IPS-20b (cell line): ENCODE measurements at regions not wholly inside any gene's neighbourhood (a gene's known extent, or its start where the extent isn't known, plus 50 kb on each side); places are given as distances from the start of the nearest gene placed in this dataset.
"Not testable (repeated sequence)": the region's sequence is repeated elsewhere in the genome, so short reads cannot be mapped to it uniquely, and the experiment has no call there.

Source experiments
- H3K27ac ChIP-seq: one replicate; pipeline ENCODE4 v1.5.1; 2013; ENCODE audit warnings: low read length
- H3K27me3 ChIP-seq: 2 replicates; pipeline ENCODE4 v1.6.1; 2013; ENCODE audit warnings: mild to moderate bottlenecking, low read length, inconsistent platforms; ENCODE audit not compliant: insufficient read depth
- H3K36me3 ChIP-seq: 2 replicates; pipeline ENCODE4 v1.6.1; 2013; ENCODE audit warnings: low read depth, mild to moderate bottlenecking, inconsistent platforms, low read length, moderate library complexity; ENCODE audit not compliant: insufficient read depth
- H3K4me1 ChIP-seq: 2 replicates; pipeline ENCODE4 v1.6.1; 2013; ENCODE audit warnings: mild to moderate bottlenecking, control low read depth, inconsistent platforms, low read length, moderate library complexity; ENCODE audit not compliant: insufficient read depth
- H3K4me3 ChIP-seq: 2 replicates; pipeline ENCODE4 v1.5.1; 2013; ENCODE audit warnings: mild to moderate bottlenecking, low read length, inconsistent platforms
- H3K9ac ChIP-seq: 2 replicates; pipeline ENCODE4 v1.6.1; 2013; ENCODE audit warnings: low read depth, mild to moderate bottlenecking, inconsistent platforms, low read length, moderate library complexity
- H3K9me3 ChIP-seq: 2 replicates; pipeline ENCODE4 v1.6.1; 2013; ENCODE audit warnings: mild to moderate bottlenecking, low read depth, low read length, inconsistent platforms; ENCODE audit not compliant: insufficient read depth

DNA sequence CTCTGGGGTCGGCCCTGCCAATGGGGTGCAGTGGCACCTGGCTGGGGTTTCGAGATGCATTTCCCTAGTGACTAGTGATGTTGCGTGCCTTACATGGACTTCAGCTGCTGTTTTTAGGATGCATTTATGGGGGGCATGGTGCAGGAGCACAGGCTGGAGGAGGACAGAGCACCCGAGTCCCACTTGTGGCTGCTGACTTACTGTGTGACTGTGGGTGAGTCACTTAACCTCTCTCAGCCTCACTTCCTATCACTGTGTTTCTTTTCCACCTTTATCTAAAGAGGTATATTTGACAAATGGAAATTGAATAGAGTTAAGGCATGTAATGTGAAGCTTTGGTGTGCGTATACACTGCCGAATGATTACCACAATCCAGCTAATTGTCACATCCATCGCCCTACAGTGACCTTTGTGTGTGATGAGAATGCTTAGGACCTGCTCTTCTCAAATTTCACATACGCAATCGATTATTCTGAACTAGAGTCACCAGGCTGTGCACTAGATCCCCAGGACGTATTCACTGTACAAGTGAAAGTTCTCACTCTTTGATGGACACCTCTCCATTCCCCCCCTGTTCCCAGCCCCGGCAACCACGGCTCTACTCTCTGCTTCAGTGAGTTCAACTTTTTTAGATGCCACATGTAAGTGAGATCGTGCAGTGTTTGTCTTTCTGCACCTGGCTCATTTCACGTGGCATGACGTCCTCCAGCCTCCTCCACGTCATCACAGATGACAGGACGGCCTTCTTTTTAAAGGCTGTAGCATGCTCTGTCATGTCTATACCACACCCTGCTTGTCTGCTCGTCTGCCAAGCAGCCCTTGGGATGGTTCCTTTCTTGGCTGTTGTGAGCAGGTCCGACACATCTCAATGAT lies 202.3 kb downstream of the NPIPB11 start:
- H3K4me3 ChIP-seq, H3K9me3 ChIP-seq, H3K36me3 ChIP-seq, H3K9ac ChIP-seq, H3K4me1 ChIP-seq, H3K27me3 ChIP-seq, H3K27ac ChIP-seq: not testable (repeated sequence)

DNA sequence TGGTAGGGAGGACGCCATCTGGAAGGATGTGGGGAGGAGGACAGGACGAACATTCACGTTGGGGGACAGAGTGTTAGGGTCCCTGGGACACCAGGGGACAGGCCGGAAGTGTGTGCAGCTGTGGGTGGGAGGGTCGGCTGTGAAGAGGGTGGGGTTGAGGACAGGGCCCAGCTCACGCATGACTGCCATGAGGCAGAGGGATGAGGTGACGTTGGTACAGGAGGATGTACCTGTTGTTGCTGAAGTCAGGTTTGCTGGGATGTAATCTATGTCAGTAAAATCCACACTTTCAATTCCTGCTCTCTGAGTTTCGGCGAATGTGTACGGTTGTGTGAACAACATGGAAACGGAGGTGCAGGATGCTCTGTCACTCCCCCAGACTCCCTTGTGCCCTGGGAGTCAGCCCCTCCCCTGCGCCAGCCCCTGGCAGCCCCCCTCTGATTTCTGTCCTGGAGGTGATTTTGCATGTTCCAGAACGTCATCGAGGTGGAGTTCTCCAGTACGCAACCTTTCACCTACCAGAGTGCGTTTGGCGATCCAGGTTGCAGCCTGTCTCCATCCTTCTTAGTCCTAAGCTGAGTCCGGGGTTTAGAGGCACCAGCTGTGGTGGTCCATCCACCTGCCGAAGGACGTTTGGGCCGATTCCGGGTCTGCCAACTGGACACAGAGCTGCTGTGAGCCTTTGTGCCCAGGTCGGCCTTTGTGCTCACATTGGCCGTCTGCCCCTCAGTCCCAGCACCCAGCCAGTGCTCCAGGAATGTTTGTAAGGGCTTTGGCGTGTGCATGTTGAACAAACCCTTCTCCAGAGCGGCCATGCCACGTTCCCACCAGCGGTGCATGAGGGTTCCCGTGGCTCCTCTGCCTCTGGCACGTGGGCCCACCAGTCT lies 203.2 kb downstream of the NPIPB11 start:
- H3K36me3 ChIP-seq, H3K27me3 ChIP-seq, H3K27ac ChIP-seq, H3K4me3 ChIP-seq, H3K4me1 ChIP-seq, H3K9me3 ChIP-seq, H3K9ac ChIP-seq: not testable (repeated sequence)

DNA sequence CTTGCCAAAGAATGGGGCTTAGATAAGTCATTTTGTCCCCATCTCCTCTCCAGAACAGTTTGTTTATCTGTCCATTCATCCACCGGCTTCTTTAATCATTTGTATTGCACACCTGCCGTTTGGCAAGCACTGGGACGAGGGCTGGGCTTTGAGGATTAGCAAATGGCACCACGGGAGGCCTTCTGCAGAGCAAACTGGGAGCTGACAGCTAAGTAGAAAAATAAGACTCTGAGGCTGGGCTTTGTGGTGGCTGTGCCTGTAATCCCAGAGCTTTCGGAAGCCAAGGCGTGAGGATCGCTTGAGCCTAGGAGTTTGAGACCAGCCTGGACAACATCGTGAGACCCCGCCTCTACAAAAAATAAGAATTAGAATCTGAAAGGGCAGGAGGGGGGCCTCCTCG lies 203.9 kb downstream of the NPIPB11 start:
- H3K36me3 ChIP-seq, H3K9me3 ChIP-seq, H3K4me3 ChIP-seq, H3K27ac ChIP-seq, H3K27me3 ChIP-seq, H3K9ac ChIP-seq, H3K4me1 ChIP-seq: not testable (repeated sequence)

DNA sequence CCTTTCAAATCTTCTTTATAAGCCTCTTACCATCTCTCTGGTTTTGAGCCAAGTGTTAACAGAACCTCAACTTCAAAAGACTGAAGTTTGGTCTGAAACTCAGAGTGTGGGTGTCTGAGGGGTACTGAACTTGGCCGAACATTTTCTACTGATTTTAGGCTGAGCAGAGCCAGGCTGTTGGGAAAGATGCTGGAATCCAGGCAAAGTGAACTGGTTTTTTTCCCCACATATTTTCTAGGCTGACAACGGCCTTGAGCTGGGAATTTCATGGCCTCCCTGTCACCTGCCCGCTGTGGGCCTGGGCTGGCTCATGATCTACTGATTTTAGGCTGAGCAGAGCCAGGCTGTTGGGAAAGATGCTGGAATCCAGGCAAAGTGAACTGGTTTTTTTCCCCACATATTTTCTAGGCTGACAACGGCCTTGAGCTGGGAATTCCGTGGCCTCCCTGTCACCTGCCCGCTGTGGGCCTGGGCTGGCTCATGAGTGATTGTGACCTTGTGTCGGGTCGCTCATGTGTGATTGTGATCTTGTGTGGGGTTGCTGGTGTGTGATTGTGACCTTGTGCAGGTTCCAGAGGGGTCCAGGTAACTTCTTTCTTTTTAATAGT lies 204.4 kb downstream of the NPIPB11 start:
- not testable (repeated sequence) for H3K36me3 ChIP-seq, H3K4me3 ChIP-seq, H3K4me1 ChIP-seq, H3K27me3 ChIP-seq, H3K27ac ChIP-seq, H3K9ac ChIP-seq, H3K9me3 ChIP-seq

DNA sequence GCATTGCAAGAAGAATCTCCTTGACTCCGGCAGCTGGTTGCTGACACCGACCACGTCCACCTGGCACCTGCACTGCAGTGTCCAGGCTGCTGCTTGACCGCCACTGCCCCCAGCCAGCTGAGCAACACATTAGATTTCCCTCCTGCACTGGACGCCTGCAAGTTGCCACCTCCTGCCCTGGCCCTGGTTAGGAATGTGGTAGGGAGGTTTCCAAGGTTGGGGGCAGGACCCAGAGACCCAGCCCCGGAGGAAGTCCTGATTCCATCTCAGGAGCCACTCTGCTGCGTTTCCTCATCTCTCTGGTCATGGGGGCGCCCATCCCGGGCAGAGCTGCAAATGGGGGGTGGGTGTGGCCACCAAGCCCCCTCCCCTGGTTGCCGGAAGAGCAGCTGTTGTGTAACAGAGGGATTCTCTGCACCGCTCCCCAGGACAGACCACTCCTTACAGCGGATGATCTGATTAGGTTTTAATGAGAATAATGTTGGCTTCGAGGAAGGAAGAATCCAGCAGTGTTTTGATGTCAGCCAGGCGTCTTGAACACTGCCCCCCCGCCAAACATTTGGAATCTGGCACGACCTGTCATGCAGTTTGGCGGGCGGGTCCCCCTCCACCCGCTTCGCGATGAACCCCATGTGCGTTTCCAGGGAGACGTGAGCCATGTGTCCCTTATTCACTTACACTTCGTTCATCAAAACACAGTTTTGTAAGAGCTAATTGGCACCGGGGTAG lies 205.1 kb downstream of the NPIPB11 start:
- not testable (repeated sequence) for H3K36me3 ChIP-seq, H3K27me3 ChIP-seq, H3K4me3 ChIP-seq, H3K27ac ChIP-seq, H3K9me3 ChIP-seq, H3K9ac ChIP-seq, H3K4me1 ChIP-seq

DNA sequence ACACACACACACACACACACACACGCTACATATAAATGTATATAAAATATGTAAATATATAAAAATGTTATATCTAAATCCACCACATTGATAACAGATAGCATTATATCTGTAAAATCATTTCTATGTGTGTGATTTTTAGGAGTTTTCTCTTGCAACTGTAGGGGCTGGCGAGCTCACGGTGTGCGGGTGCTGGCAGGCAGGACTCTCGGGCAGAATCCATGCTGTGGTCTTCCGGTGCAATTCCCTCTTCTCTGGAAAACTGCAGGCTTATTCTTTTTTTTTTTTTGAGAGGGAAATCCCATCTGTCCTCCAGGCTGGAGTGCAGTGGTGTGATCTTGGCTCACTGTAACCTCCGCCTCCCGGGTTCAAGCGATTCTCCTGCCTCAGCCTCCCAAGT lies 205.8 kb downstream of the NPIPB11 start:
- not testable (repeated sequence) for H3K9ac ChIP-seq, H3K4me3 ChIP-seq, H3K4me1 ChIP-seq, H3K36me3 ChIP-seq, H3K27ac ChIP-seq, H3K27me3 ChIP-seq, H3K9me3 ChIP-seq

DNA sequence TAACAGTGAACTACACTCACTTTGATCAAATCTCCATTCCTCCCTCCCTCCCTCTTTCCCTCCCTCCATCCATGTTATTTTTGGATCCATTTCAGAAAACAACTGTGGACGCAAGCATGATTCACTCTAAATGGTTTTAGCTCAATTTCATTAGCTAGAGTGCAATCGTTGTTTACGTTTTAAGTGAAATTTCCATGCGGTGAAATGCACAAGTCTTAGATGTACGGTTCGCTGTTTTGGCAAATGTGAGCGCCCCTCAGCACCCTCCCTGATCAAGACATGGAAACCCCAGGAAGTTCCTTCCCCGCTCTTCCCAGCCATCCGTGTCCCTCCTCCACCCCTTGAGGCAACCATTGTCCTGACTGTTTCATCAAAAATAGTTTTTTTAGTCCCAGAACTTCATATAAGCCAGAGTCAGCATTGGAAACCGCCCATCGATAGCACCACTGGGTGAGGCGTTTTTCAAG lies 206.3 kb downstream of the NPIPB11 start:
- H3K9me3 ChIP-seq, H3K27ac ChIP-seq, H3K36me3 ChIP-seq, H3K4me3 ChIP-seq, H3K27me3 ChIP-seq, H3K9ac ChIP-seq, H3K4me1 ChIP-seq: not testable (repeated sequence)

DNA sequence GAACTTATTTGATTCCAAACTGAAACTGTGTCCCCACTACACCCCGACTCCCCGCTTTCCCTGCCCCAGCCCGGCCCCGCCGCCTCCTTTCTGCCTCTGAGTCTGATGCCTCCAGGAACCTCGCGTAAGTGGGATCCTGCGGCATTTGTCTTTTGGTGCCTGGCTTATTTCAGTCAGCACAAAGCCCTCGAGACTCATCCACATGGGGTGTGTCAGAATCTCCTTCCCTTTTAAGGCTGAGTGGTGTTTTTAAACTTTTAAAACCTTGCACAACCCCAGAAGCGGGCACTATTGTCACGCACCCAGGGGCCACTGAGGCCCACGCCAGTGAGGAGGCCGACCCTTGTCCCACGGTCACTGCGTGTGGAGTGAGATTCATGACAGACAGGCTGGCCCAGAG lies 206.9 kb downstream of the NPIPB11 start:
- H3K27ac ChIP-seq, H3K4me3 ChIP-seq, H3K27me3 ChIP-seq, H3K36me3 ChIP-seq, H3K9ac ChIP-seq, H3K9me3 ChIP-seq, H3K4me1 ChIP-seq: not testable (repeated sequence)

DNA sequence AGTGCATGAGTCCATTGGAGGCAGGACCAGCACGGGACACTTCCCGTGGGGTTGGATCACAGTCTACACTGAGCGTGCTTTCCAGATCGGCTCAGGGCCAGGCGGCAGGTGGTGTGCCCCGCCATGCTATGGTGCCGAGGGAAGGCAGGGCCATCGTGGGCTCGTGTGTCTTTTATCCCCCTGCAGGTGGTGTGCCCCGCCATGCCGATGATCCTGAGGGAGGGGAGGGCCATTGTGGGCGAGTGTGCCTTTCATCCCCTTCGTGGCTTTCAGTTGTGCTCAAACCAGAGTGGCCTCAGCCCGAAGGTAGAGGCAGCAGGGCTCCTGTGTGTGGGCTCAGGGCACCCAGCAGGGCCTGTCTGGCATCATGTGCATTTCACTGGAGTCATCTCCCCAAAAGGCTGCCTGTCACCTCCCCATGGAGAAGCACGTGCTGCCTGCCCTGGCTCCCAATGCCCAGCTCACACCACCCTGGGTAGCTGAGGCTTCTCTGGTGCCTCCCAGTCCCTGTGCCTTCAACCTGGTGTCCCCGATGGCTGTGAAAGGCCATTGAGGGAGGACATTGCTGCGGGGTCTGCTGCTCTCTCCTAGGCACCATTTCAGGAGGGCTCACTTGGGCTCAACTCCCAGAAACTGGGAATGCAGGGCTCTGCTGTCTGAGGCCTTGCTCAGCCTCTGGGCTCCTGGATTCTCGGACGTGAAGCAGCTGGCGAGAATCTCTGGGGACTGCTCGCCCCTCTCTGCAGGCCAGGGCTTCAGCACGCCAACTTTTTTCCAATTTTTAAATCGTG lies 207.6 kb downstream of the NPIPB11 start:
- H3K27ac ChIP-seq, result no peak overlapping the region
- no peaks in the 10 kb centered on the region; the same call in 1 of the 2 replicates for H3K4me1 ChIP-seq
- no peak overlapping the region for H3K4me3 ChIP-seq
- no peaks in the 10 kb centered on the region for H3K9me3 ChIP-seq
- H3K9ac ChIP-seq, result no peak overlapping the region
- no peaks in the 10 kb centered on the region for H3K36me3 ChIP-seq
- no peaks in the 10 kb centered on the region; the same call in 1 of the 2 replicates for H3K27me3 ChIP-seq

DNA sequence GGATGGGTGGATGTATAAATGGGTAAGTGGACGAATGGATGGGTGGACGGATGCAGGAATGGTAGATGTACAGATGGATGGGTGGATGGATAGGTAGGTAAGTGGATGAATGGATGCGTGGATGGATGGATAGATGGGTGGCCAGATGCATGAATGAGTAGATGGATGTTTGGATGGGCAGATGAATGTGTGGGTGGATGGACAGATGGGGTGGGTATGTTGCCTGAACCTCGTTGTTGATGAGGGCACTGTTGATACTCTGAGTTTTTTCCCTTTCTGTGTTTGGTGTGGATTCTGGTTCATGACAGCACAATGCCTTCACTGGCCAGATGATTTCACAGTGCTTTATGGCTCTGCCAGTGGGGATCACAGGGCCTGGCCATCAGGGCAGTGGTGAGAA lies 208.3 kb downstream of the NPIPB11 start:
- no peak overlapping the region for H3K9ac ChIP-seq
- no peaks in the 10 kb centered on the region for H3K36me3 ChIP-seq
- H3K27ac ChIP-seq, result no peak overlapping the region
- H3K4me3 ChIP-seq, result no peak overlapping the region
- no peaks in the 10 kb centered on the region for H3K9me3 ChIP-seq
- no peaks in the 10 kb centered on the region; the same call in 1 of the 2 replicates for H3K4me1 ChIP-seq
- no peaks in the 10 kb centered on the region; the same call in 1 of the 2 replicates for H3K27me3 ChIP-seq
